ENCODE measurements at regions not wholly inside any gene's neighbourhood (a gene's known extent, or its start where the extent isn't known, plus 50 kb on each side); places are given as distances from the start of the nearest gene placed in this dataset.

DNA sequence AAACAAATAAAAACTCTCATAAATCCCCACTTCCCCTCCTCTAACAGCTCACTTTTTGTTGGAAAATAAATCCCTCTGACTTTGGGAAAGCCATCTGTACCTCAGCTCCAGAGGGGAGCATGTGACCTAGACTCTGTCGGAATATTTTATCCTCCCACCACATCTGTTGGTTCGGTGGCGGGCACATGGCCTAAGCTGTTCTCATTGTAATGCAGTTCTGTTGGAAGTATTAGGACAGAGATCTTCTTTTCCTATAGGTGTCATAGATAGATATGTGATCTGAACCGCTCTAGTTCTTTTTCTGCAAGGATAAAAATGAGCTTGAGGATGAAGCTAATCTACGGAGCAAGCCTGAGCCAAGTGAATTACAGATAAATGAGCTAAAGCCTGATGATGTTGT is 50.5 kb upstream of the EPS8L3 start:
- peaks cover 0 to 2% of the 10 kb centered on the region in 2 donors for H3K36me3 Mint-ChIP-seq (ENCODE audit: insufficient read depth in 2 of 2)
- H3K4me3 Mint-ChIP-seq: no peak overlapping the region
- DNase-seq (no peak), ATAC-seq (replicated peaks in 1 of 2) (no peak)
- no peak overlapping the region for H3K27ac Mint-ChIP-seq
- no peaks in the 10 kb centered on the region for H3K27me3 Mint-ChIP-seq (ENCODE audit: low read depth)
- peaks cover 0 to 3% of the 10 kb centered on the region in 2 donors for H3K9me3 Mint-ChIP-seq
- peaks cover 6% of the 10 kb centered on the region for H3K4me1 Mint-ChIP-seq (ENCODE audit: low read depth)

All from activated T-cell treated with anti-CD3 and anti-CD28 coated beads, Interleukin-2, amount 50 U/mL, for 72 hours (primary cell).